ENCODE measurements at regions not wholly inside any gene's neighbourhood (a gene's known extent, or its start where the extent isn't known, plus 50 kb on each side); places are given as distances from the start of the nearest gene placed in this dataset.
"Not testable (repeated sequence)": the region's sequence is repeated elsewhere in the genome, so short reads cannot be mapped to it uniquely, and the experiment has no call there.

- no peak for DNase-seq (ENCODE audit: low spot score)
Observed at GRCh38 chr9:79387101-79387835, 184.5 kb upstream of the TLE4 start.

GRCh38 chr9:79390077-79390698 lies 181.6 kb upstream of the TLE4 start:
- DNase-seq (ENCODE audit: low spot score), result no peak

- DNase-seq (ENCODE audit: low spot score), result no peak
Observed at GRCh38 chr9:79390781-79391770, 180.7 kb upstream of the TLE4 start.

GRCh38 chr9:79395228-79395627 lies 176.5 kb upstream of the TLE4 start:
- no peak for DNase-seq (ENCODE audit: low spot score)

DNA sequence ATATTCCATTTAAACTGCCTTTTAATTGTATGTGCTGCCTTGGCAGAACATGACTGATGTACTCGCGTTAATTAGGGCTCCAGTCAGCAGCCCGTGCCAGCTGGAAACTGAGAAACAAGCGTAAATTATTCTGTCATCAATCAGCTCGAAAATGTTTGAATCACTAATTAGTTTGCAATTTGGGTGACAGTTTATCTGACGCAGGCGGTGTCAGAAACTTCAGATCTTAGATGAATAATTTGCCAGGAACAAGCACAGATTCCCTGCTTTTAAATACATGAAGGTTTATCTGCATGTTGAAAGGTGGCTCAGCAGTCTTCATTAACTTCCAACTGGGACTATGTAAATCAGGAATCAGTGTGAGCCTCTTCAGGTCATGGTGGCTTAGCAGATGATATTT lies 176.0 kb upstream of the TLE4 start:
- DNase-seq (ENCODE audit: low spot score), result no peak

DNA sequence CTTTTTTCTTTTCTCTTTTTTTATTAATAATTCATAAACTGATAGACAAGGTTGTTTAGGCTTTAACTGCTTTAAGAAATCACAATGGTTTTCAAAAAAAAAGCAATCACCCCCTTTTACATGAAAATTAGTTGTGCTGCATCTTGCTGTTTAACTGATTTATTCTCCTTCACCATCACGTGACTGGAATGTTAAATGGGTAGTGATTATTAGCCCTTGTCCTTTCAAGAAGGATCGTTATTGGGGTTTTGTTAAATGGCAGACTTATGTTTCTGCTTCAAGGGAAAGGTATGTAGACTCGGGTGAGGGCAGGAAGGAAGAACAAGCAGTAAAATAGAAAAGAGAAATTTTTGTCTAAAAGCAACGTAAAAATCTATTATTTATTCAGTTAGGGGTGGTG lies 175.6 kb upstream of the TLE4 start:
- DNase-seq (ENCODE audit: low spot score), result no peak

- no peak for DNase-seq (ENCODE audit: low spot score)
Observed at GRCh38 chr9:79403495-79403894, 168.3 kb upstream of the TLE4 start.

DNA sequence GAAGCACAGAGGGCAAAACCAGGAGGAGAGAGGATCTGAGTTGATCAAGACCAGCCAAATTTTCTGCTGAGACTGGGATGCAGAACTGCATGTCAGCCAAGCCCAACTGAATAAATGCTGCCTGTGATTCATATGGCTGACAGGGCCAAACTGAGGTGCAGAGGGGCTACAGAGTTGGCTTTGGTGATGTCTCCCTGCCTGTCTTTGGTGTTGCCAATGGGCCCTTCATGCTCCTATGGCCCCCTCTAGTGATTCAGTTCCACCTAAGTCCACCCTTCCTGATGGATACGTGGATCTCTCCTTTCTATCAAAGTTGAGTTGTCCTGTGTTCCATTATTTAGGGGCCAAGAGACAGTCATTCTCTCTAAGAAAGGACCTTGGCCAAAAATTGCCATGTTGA lies 163.6 kb upstream of the TLE4 start:
- no peak for DNase-seq (ENCODE audit: low spot score)

DNA sequence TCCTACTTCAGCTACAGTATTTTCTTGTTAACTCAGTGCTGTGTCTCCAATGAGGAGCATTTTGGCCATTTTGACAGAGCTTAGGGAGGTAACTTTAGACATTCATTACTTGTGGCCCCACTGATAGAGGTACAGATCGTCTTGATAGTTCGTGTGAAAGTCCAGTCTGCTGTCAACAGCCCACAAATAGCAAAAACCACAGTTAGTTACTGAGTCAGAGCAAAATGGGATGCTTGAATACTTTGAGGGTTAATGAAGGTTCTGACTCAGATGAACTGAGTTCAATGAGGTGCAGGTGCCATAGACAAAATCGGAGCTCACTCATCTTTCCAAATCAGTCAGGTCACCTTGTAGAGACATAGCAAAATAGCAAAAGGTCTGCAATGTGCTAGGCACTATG lies 163.1 kb upstream of the TLE4 start:
- no peak for DNase-seq (ENCODE audit: low spot score)

GRCh38 chr9:79409182-79409823 lies 162.5 kb upstream of the TLE4 start:
- no peak for DNase-seq (ENCODE audit: low spot score)

DNA sequence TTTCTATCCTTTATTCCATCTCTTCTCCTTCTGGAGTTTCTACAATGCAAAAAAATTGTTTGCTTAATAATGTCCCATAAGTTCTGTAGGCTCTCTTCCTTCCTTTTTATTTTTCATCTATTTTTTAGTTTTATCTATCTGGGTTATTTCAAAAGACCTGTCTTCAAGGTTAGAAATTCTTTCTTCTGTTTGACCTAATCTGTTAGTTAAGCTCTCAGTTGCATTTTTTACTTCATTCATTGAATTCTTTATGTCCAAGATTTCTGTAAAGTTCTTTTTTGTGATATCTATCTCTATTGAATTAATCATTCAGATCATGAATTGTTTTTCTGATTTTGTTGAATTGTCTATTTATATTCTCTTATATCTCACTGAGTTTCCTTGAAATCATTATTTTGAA lies 145.9 kb upstream of the TLE4 start:
- DNase-seq (ENCODE audit: low spot score), result no peak

DNA sequence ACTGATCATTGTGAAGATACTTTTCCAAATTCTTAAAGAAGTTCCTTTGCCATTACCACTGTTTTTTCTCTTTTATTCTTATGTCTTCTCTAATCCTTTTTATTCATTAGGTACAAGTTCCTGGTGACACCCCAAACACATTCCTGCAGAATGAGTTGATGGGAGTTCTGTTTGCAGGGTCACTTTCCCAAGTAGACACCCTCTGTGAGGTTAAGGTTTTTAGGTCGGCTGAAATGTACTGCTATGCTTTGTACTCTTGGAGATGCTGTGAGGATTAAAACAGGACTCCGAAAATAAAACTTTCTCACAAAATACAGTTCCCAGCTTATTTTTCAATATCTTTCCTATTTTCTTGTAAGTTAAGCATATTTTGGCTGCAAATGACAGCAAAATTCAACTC lies 143.3 kb upstream of the TLE4 start:
- DNase-seq (ENCODE audit: low spot score), result no peak

DNA sequence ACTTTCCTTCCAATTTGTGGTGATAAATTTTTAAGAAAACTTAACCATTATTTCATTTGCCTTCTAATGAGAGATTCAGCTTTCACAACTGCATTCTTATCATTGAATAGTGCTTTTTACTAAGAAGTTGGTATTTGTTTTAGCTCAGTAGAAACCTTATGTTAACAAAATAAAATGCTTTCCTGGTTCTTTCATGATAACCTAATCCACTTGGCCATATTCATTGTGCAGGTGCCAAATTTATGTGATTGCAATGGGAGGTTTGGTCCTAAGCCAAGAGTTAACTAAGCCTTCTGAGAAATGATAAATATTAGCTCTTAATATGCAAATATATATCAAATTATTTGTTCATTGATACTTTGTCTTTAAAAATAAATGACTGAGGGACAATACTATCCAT lies 141.1 kb upstream of the TLE4 start:
- no peak for DNase-seq (ENCODE audit: low spot score)

GRCh38 chr9:79431019-79431679 lies 140.6 kb upstream of the TLE4 start:
- DNase-seq (ENCODE audit: low spot score), result no peak

DNA sequence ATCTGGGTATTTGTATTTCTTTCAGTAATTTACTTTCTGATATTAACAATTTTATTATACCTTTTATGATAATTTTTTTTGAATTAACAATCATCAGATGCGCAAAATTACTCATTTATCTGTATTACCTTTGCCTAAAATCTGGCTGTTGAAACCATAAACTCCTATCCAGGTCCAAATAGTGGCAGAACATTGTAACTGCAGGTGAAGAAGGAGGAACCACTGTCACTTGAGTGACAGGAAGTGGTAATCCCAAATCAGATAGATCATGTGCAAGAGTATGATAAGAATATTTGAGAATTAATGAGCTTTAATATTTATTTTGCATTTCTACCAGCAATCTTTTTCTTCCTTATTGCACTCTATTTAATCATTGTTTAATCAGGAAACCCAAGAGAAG lies 139.3 kb upstream of the TLE4 start:
- no peak for DNase-seq (ENCODE audit: low spot score)

- no peak for DNase-seq (ENCODE audit: low spot score)
Observed at GRCh38 chr9:79433703-79434102, 138.1 kb upstream of the TLE4 start.

DNA sequence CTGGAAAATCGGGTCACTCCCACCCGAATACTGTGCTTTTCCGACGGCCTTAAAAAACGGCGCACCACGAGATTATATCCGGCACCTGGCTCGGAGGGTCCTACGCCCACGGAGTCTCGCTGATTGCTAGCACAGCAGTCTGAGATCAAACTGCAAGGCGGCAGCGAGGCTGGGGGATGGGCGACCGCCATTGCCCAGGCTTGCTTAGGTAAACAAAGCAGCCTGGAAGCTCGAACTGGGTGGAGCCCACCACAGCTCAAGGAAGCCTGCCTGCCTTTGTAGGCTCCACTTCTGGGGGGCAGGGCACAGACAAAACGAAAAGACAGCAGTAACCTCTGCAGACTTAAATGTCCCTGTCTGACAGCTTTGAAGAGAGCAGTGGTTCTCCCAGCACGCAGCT lies 132.5 kb upstream of the TLE4 start:
- DNase-seq (ENCODE audit: low spot score), result not testable (repeated sequence)

- DNase-seq (ENCODE audit: low spot score), result no peak
Observed at GRCh38 chr9:79446523-79447307, 125.0 kb upstream of the TLE4 start.

DNA sequence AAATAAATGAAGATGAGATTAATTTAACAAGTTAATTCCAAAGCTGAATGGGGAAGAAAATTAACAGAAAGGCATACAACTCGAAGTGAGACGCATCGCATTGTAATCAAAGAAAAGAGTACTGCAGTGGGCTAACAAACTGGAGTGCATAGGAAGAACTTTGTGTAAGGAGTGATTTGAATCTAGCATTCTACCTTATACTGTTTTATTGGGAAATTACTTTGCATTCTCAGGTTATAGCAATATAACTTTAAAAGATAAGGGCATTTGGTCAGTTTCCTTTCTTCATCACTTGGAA lies 124.5 kb upstream of the TLE4 start:
- DNase-seq (ENCODE audit: low spot score), result no peak

DNA sequence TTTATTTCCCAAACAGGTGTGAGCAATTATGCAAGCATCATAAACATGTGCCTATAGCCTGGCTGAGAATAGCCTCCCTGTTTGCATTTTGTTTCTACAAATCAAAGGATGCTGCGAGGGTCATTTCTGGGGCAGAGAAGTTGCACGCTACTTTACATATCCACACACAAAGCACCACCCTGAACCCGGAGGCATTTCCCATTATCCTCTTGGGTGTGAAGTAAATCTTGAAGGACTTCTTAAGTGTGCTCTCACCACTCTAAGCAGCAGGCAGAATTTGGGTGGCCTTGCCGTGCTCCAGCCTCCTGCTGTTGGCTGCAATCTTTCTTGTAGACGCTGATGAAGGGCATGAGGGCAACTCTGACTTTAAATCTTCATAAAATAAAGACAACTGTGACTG lies 124.0 kb upstream of the TLE4 start:
- no peak for DNase-seq (ENCODE audit: low spot score)

DNA sequence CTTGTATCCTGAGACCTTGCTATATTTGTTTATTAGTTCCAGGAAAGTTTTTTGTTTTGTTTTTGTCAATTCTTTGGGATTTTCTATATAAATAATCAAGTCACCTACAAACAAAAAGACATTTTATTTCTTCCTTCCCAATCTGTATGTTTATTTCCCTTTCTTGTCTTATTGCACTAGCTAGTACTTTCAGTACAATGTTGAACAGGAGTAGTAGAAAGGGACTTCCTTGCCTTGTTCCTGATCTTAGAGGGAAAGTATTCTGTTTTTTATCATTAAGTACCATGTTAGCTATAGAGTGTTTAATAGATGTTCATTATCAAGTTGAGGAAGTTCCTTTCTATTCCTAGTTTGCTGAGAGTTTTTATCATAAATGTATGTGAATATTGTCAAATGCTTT lies 119.5 kb upstream of the TLE4 start:
- no peak for DNase-seq (ENCODE audit: low spot score)

Data from pons (tissue), 1 donor.